OCI-LY7 (cell line): ENCODE measurements at regions not wholly inside any gene's neighbourhood (a gene's known extent, or its start where the extent isn't known, plus 50 kb on each side); places are given as distances from the start of the nearest gene placed in this dataset.

Experiments
- BruUV-seq: library from RNA; stranded (reverse); fragments of 400-500 nt; replicated peaks from 2 replicates; lab custom pipeline; 2021; lab: Mats Ljungman, UMichigan
- CTCF ChIA-PET: fragments of 300-600 bp; sonication (Branson Sonifier 250); formaldehyde crosslinking; loops from one replicate; lab custom pipeline; 2022; ENCODE audit warnings: antibody characterized with exemption; ENCODE audit not compliant: unreplicated experiment; lab: Charles Lee
- POLR2A ChIA-PET: fragments of 300-600 bp; sonication (Branson Sonifier 250); formaldehyde crosslinking; loops from one replicate; lab custom pipeline; 2022; ENCODE audit warnings: antibody characterized with exemption; lab: Charles Lee
- DNase-seq: peaks from one replicate; pipeline ENCODE4 v3.0.0-alpha.2; 2015; ENCODE audit warnings: low spot score
- H2AFZ ChIP-seq: fragments of 200-600 bp; sonication (generic), shearing (Covaris generic); 2 replicates; pipeline ENCODE4 v1.6.1; 2014; ENCODE audit warnings: mild to moderate bottlenecking, antibody characterized with exemption, low read length, moderate library complexity
- H3K27ac ChIP-seq: fragments of 200-600 bp; sonication (generic); 2 replicates; pipeline ENCODE4 v1.5.1; 2014; ENCODE audit warnings: mixed run types, low read depth, mild to moderate bottlenecking, moderate library complexity, low read length, inconsistent platforms; ENCODE audit not compliant: poor library complexity, severe bottlenecking
- H3K36me3 ChIP-seq: fragments of 200-600 bp; sonication (generic); 2 replicates; pipeline ENCODE4 v1.6.1; 2014; ENCODE audit warnings: mild to moderate bottlenecking, antibody characterized with exemption, low read length, moderate library complexity, mixed read lengths; ENCODE audit not compliant: insufficient read depth
- H3K4me1 ChIP-seq: fragments of 200-600 bp; sonication (generic); 2 replicates; pipeline ENCODE4 v1.5.1; 2014; ENCODE audit warnings: mild to moderate bottlenecking, low read length; ENCODE audit not compliant: insufficient read depth, poor library complexity, severe bottlenecking
- H3K4me2 ChIP-seq: fragments of 200-600 bp; sonication (generic); 2 replicates; pipeline ENCODE4 v1.6.1; 2014; ENCODE audit warnings: mild to moderate bottlenecking, low read length
- H3K4me3 ChIP-seq: fragments of 200-600 bp; sonication (generic); 2 replicates; pipeline ENCODE4 v1.5.1; 2014; ENCODE audit warnings: mild to moderate bottlenecking, low read depth, low read length; ENCODE audit not compliant: poor library complexity, severe bottlenecking
- H3K79me2 ChIP-seq: fragments of 200-600 bp; sonication (generic); 2 replicates; pipeline ENCODE4 v1.6.1; 2016; ENCODE audit warnings: low read depth, mild to moderate bottlenecking, low read length, moderate library complexity, mixed read lengths; ENCODE audit not compliant: insufficient read depth
- H3K9me2 ChIP-seq: fragments of 200-600 bp; sonication (generic); 2 replicates; pipeline ENCODE4 v1.6.1; 2016; ENCODE audit warnings: mild to moderate bottlenecking, low read length, mixed read lengths; ENCODE audit not compliant: insufficient read depth
- H3K9me3 ChIP-seq: fragments of 200-600 bp; sonication (generic); 2 replicates; pipeline ENCODE4 v1.6.1; 2014; ENCODE audit warnings: mild to moderate bottlenecking, mixed run types, low read length, mixed read lengths
- H4K20me1 ChIP-seq: fragments of 200-600 bp; sonication (generic); 2 replicates; pipeline ENCODE4 v1.6.1; 2014; ENCODE audit warnings: mild to moderate bottlenecking, antibody characterized with exemption, low read length, moderate library complexity, mixed read lengths; ENCODE audit not compliant: insufficient read depth
- EZH2phosphoT487 ChIP-seq: fragments of 200-600 bp; sonication (generic); IDR thresholded peaks from 2 replicates; pipeline ENCODE4 v1.6.1; 2018; ENCODE audit warnings: low read depth, borderline replicate concordance, mild to moderate bottlenecking, mixed run types, antibody characterized with exemption, low read length, moderate library complexity, mixed read lengths
- intact Hi-C: fragments of 100-400 bp; cut with micrococcal nuclease; formaldehyde crosslinking; loops from one replicate; pipeline ENCODE4 v1.10.0; 2022; ENCODE audit not compliant: unreplicated experiment
- TF ChIP-seq, protein P1 (sequence below): fragments of 200-600 bp; sonication (generic); conservative IDR thresholded peaks from 2 replicates; pipeline ENCODE4 v1.5.1; 2014; ENCODE audit warnings: mild to moderate bottlenecking, antibody characterized with exemption, low read length, moderate library complexity, mixed read lengths

DNA sequence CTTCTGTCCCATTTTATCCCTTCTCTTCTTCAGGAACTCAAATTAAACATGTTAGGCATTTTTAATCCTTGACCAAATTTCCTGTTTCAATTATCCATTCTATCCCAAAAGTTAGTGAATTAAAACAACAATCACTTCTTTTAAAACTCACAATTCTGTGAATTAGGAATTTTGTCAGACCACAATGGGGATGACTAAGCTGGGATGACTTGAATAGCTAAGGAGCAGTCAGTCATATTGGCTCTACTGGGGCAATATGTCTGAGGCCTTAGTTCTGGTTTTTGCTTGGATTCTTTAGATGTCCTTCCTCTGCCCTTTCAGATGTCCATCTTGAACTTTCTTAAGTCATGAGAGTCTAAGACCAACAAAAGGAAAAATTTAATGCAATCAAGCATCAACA, 178.2 kb upstream of the TGFBR2 start:
- CTCF ChIA-PET, result no interaction called here
- Histone ChIP-seq H3K4me2 (no peak overlapping the region), H3K9me2 (no peaks in the 10 kb centered on the region), H4K20me1 (no peaks in the 10 kb centered on the region), H3K79me2 (no peaks in the 10 kb centered on the region), H3K4me3 (no peak overlapping the region), H3K4me1 (no peaks in the 10 kb centered on the region), H3K27ac (no peak overlapping the region), H3K9me3 (no peaks in the 10 kb centered on the region), H2AFZ (no peak overlapping the region), H3K36me3 (no peaks in the 10 kb centered on the region)
- TF ChIP-seq, protein P1, sequence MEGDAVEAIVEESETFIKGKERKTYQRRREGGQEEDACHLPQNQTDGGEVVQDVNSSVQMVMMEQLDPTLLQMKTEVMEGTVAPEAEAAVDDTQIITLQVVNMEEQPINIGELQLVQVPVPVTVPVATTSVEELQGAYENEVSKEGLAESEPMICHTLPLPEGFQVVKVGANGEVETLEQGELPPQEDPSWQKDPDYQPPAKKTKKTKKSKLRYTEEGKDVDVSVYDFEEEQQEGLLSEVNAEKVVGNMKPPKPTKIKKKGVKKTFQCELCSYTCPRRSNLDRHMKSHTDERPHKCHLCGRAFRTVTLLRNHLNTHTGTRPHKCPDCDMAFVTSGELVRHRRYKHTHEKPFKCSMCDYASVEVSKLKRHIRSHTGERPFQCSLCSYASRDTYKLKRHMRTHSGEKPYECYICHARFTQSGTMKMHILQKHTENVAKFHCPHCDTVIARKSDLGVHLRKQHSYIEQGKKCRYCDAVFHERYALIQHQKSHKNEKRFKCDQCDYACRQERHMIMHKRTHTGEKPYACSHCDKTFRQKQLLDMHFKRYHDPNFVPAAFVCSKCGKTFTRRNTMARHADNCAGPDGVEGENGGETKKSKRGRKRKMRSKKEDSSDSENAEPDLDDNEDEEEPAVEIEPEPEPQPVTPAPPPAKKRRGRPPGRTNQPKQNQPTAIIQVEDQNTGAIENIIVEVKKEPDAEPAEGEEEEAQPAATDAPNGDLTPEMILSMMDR, result no peak
- TF ChIP-seq EZH2phosphoT487, result no peak
- intact Hi-C loops, result no loop called here
- no peak for DNase-seq
- POLR2A ChIA-PET, result interaction anchor here (0.6 kb wide), 1 partner anchor 588 kb away, joined by 3 read pairs; no protein-coding TSS in a partner anchor
- no TSS peak for BruUV-seq

DNA sequence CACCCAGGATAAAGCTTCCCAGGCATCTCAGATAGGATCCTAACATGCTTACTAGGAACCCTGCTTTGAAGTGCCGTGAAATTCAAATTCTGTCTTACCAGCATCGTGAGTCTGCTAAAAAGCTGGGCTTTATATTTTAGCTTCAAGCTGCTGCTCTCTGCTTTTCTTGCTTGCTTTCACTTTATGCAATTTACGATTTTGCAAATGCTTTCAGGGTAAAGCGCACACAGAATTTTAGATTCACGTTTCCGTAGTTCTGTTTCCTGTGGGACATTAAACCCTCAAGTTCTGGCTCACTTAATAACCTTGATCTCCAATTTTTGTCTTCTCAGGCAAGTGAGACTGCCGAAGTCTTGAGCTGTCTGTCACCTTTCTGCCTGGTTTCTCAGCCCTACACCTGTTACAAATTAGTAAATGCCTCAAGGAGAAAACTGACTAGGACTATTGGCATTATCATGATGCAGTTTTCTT, 170.5 kb upstream of the TGFBR2 start:
- Histone ChIP-seq H3K27ac (no peak overlapping the region), H3K9me3 (no peaks in the 10 kb centered on the region), H3K4me3 (no peak overlapping the region), H3K36me3 (no peaks in the 10 kb centered on the region), H3K79me2 (no peaks in the 10 kb centered on the region), H2AFZ (no peak overlapping the region), H3K4me1 (no peaks in the 10 kb centered on the region), H4K20me1 (no peaks in the 10 kb centered on the region), H3K4me2 (peak overlapping the region; percentile 10; the same call in 1 of the 2 replicates), H3K9me2 (no peaks in the 10 kb centered on the region)
- CTCF ChIA-PET, result no interaction called here
- BruUV-seq, result no TSS peak
- intact Hi-C loops, result no loop called here
- POLR2A ChIA-PET, result interaction anchor here (1.4 kb wide), 1 partner anchor 12 kb away, joined by 6 read pairs; no protein-coding TSS in a partner anchor
- no peak for DNase-seq
- TF ChIP-seq, protein P1, result no peak
- no peak for TF ChIP-seq EZH2phosphoT487

DNA sequence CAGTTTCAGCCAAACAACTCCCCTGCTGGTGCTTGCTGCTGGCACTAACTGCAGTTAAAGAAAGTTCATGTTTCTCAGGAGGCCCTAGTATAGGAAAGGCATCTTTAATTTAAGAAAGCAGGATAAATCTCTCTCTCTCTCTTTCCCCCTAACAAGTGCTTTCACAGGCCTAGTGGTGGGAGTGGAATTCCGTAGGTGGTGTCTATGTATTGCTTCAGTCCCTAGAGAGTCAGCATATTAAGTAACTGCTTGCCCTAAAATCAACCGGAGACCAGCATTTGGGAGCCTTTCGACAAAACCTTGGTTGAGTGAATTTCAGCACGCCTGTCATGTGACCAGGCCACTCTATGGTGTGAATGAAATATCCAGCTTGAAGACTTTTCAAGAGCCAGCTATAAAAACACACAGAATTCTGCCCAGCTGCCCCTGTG, 169.2 kb upstream of the TGFBR2 start:
- intact Hi-C loops, result no loop called here
- TF ChIP-seq, protein P1, result no peak
- TF ChIP-seq EZH2phosphoT487, result no peak
- no peak for DNase-seq
- BruUV-seq, result no TSS peak
- ChIA-PET CTCF (no interaction called here), POLR2A (interaction anchor here (0.7 to 0.9 kb wide), 2 partner anchors 10 to 153 kb away, joined by 3 read pairs; no protein-coding TSS in a partner anchor)
- no peaks in the 10 kb centered on the region for H3K9me2 ChIP-seq
- no peak overlapping the region for H2AFZ ChIP-seq
- no peaks in the 10 kb centered on the region for H4K20me1 ChIP-seq
- no peaks in the 10 kb centered on the region for H3K4me1 ChIP-seq
- H3K4me3 ChIP-seq, result no peak overlapping the region
- H3K27ac ChIP-seq, result no peak overlapping the region
- H3K79me2 ChIP-seq, result no peaks in the 10 kb centered on the region
- H3K9me3 ChIP-seq, result no peaks in the 10 kb centered on the region
- H3K36me3 ChIP-seq, result no peaks in the 10 kb centered on the region
- no peak overlapping the region for H3K4me2 ChIP-seq
